Forelimb muscle (tissue), 1 donor: ENCODE measurements at regions not wholly inside any gene's neighbourhood (a gene's known extent, or its start where the extent isn't known, plus 50 kb on each side); places are given as distances from the start of the nearest gene placed in this dataset.
"Not testable (repeated sequence)": the region's sequence is repeated elsewhere in the genome, so short reads cannot be mapped to it uniquely, and the experiment has no call there.

Experiments used
- DNase-seq: peaks from one replicate; pipeline ENCODE4 v3.0.0-alpha.2; 2013; ENCODE audit warnings: low read depth

DNA sequence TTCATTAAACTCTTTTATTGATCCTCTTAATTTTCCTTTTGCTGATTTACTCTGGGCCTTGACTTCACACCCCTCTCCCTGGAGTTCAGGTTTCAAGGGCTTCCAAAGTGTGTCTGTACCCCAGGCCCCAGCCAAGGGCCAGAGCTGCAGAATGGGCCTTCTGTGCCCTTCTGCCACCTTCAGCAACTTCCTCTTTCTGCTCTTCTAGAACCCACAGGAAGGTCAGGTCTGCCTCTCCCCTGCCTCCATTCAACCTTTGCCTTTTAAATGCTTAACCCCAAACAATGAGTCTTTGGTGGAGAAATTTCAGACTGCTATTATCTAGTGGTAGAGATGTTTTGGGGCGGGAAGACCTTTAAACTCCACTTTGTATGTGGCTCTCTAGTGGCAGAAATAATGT lies 63.1 kb downstream of the TSN start:
- DNase-seq = no peak

DNA sequence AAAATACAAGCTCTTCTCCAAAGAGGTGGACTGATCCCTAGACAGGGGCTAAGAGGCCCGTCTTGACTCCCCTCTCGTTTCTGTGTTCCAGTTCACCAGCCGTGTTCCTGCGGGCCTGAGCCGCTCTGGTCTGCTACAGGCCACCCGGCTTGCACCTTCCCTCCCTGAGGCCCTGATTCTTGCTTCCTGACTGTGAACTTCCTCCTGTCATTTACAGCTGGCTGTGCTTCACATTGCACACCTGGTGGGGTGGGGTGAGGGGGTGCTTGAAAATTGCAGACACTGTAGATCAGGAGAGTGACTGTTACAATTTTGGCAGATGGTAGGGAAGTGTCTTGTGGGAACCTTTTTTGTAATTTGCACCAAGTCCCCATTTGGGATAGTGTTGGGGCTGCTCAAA lies 64.4 kb downstream of the TSN start:
- no peak for DNase-seq

DNA sequence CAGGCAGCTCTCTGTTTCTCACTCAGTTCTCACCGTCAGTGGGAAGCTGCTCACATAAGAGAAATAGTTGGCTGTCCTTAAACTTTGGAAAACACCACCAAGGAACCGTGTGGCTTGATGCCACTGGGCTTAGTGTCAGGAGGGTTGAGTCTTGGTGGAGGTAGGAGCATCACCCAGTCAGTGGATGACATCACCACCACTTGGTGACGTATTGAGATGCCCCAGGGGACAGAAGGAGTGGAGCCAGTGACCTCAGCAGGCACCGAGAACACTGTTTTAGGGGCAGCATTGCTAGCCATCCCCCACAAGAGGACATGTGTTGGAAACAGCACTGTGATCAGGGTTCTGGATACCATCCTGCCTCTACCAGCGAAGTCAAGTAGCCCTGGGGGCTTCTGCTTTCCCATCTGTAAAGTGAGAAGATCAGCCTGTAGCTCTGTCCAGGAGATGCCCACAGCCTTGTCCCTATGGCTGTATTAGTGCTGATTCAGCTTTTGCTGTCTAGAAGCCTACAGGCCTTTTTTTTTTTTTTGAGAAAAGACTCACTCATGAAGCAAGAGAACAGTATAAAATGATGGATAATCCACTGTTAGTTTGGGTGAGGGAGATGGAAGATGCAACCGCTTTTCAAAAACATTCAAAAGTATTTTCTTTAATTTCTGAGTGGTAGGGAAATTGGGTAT lies 66.2 kb downstream of the TSN start:
- DNase-seq = no peak

DNA sequence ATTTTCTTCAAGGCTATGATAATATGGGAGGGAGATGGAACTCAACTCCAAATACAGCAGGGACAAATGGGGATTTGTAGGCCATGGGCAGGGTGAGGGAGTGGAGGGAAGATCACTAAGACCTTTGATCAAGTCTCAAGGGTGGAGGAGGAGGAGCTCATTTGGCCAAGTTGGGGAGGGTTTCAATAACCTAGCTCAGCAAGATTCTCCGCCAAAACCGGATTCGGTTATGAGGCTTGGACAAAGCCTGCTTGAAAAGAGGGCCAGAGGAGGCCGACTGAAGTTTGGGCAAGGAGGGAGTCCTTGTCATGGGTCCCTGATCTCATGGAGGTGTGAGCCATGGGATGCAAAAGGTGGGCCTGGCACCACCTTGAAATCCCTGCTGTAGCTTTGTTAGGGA lies 68.8 kb downstream of the TSN start:
- no peak for DNase-seq

DNA sequence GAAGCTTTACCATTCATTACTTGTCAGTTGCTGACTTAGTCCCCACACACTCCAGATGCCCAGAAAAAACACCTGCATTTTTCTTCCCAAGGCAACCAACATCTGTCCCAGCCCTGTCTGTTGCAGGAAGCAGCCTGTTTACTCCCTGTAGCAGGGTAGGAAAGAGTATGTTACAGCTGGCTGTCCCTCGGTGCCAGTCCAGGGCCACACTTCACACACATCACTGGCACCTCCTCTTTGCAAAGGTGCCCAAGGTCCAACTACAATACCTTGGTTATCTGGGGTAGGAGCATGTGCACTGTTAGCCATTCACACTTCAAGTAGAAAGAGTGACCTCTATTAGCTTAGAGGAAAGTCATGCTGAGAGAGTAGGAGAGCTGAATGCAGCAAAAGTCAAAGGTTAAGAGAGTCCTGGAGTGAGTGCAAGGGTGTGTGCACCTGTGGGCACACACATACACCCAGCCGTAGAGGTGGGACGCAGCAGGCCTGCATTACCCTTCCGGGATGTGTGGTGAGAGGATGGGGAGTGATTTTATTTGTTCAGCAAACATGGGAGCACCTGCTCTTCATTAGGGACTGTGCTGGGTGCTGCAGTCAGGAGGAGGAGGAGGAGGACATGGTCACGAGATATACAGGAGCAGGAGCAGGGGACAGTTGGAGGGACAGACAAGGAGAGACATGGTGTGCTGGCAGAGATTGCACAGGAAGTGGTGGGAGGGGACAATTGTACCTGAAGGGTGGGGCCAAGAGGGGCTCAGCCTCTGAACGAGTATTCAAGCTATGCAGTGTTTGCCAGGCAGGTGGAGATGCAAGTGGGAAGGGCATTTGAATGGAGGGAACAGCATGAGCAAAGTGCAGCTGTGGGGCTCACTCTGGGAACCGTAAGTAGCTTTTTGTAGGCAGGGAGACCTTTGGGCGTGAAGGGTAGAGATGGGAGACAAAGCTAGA lies 69.8 kb downstream of the TSN start:
- no peak for DNase-seq

DNA sequence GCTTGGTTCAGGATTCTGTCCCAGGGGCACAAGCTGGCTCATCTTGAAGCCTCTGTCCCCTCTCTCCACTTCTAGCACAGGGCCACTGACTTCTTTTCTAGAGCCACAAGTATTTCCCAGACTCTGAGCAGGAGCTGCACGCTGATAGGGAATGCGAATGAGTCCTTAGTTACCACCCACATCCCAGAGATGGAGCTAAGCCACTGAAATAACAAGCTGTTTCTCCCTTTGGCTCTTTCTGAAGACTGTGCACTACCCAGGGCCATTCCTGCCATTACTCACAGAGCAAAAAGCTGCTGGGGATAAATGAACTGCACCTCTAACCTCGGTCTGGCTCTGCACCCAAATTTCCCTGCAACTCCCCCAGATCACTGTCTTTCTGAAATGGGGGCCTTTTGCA lies 70.6 kb downstream of the TSN start:
- DNase-seq = no peak

DNA sequence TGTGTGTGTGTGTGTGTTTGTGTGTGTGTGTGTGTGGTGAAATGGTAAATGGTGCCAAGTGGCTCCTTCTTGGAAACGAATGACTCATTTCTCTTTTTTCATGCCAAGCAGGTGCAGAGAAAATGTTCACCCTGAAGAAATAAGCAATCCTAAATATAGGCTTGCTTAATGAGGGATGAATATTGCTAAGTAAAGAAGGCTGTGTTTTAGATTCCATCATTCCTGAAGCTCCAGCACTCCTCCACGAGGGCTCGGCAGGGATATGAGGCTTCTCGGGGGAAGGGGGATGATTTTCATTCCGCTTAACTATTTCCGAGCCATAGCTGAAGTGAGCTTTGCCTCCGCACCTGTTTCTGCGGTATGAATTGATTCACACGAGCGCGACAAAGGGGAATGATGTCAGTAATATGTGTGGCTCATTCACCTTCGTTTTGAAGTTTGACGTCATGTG lies 72.9 kb downstream of the TSN start:
- DNase-seq = no peak

DNA sequence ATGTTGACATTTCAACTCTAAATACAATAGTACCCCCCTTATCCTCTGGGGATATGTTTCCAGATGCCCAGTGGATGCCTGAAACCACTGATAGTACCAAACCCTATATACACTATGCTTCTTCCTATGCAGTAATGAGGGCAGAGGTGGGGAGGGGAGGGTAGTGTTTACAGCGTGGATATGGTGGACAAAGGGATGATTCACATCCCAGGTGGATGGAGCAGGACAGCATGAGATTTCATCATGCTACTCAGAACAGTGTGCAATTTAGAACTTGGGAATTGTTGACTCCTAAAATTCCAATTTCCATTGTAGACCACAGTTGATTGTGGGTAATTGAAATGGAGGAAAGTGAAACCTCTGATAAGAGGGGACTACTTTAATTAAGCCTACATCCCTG lies 75.4 kb downstream of the TSN start:
- DNase-seq = no peak

DNA sequence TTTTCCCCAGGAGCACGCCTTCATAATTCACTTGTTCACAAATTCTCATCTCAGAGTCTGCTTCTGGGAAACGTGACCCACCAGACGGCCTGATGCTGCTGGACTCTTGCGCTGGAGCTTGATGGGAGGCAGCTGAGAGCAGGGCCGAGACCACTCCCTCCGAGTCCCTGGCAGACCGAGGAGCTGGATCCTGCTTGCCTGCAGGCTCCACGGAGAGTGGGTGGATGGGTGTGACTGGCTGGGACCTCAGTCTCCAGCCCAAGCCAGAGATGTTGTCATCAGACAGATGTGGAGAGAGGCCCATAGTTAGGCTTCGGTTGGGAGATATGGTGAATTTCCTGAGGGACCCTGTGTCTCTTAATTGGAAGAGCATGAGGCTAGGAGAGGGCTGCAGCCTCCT lies 76.4 kb downstream of the TSN start:
- DNase-seq = no peak

DNA sequence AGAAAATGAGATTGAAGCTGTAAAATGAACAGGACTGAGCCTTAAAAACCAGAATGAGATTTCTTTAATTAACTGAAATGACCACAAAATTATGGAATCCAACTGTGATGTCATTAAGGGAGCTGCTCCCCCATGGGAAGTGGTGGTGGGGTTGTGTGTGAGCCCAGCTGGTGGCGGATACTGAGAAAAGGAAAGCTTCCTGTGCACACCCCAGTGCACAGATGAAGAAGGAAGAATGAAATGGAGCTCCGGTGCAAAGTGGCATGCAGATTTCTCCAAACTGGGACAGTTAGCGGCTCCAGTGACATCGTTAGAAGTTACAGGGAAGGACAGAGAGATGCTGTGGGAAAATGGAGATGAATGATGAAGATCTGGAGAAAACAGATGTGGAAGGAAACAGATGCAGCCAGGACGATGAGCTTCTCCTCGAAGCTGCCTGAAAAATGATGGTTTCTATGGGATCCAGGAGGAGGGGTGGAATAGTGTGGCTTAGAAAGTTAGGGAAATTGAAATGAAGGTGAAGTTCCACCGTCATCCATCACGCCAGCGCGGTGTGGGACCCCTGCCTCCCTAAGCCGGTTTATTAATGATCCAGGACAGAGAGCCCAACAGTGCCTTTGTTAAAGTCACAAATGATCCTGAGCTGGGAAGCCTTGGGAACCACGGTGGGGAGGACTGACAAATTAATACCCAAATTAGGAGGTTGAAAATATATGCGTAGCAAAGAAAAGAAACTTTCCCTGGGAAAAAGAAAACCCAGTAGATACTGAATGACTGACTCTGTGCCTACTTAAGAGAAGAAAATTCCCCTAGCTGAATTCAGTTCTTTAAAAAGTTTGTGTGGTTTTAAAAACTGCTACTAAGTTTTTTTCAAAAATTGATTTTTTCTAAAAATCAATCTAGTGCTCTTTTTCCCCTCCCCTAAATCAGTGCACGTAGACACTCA lies 77.2 kb downstream of the TSN start:
- no peak for DNase-seq

DNA sequence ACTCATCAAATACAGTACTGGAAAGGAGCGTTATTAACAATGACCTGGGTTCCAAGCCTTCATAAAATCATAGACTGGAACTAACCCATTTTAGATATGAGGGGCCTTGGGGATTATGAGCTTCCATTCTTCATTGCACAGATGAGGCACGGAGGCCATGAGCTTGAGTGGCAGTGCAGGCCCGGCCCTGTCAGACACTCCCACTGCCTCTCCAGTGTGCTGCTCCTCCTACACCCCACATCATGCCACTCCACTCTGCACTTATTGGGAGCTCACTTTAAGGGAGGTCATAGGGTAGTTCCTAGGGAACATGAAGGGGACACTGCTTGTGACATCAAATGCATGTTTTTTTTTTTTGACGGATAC lies 77.9 kb downstream of the TSN start:
- no peak for DNase-seq

DNA sequence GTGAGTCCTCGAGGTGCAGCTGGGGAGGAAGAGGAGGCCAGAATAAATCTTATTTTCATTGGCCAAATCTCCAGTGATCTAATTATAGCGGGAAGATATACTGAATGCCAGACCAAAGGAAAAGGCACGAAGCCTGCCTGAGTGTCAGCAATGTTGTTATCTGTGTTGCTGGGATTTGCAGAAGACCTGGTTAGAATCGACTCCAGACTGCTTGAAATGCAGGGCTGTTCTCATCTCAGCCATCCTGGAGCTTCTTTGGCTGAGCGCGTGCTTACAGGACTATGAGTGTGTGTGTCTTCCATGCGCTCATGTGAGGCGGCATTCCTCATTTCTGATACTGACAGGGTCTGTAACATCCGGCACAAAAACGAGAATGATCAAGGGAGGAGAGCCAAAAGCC lies 81.2 kb downstream of the TSN start:
- no peak for DNase-seq

DNA sequence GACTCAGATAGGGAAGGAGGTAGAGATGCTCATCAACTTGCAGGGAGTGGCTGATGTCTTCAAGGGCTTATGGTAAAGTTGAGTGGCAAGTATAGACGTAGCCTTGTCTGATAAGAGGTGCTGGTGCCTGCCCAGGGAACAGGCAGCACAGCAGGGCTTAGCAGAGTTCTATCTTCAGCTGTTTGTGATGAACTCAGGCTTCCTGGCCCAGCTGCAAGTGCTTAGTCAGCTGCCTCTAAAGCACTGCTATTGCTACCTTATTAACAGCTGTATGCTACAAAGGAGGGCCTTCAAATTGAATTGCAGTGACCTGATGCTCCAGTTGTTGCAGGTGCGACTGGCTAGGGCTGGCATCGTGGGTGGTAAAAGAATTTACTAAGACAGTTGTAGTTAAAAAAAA lies 82.1 kb downstream of the TSN start:
- no peak for DNase-seq

DNA sequence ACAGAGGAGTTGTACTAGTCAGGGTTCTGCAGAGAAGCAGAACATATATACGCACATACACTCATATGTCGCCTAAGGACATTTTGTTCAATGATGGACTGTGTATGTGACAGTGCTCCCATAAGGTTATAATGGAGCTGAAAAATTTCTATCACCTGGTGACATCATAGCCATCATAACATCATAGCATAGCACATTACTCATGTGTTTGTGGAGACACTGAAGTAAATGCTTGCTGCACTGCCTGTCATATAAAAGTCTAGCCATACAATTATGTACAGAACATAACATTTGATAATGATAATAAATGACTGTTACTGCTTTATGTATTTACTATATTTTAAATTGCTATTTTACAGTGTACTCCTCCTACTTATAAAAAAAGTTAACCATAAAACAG lies 83.1 kb downstream of the TSN start:
- DNase-seq = no peak

DNA sequence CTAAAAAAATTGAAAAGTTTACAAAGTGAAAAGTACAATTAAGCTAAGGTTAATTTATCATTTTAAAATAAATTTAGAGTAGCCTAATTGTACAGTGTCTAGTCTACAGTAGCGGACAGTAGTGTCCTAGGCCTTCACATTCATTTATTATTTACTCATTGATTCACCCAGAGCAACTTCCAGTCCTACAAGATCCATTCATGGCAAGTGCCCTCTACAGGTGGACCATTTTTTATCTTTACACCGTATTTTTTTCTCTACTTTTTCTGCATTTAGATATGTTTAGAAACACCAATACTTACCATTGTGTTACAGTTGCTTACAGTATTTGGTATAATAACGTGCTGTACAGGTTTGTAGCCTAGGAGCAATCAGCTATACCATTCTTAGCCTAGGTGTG lies 84.1 kb downstream of the TSN start:
- DNase-seq = no peak

DNA sequence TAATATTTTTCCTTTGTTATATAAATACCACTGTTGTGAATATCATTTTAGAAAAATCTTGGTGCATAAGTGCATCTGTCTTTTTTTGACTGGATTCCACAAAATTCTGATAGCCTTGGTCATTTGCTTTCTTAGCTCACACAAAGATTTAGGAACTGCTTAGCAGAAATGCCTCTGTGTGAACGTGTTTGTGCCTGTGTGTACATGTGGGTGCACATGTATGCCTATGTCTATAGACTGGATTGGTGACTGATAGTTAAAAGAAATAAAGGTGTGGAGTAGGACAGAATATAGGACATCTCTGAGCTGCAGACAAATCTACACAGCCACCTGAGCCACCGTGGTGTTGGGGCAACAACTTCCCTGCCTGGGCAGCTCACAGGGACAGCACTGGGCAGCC lies 93.8 kb downstream of the TSN start:
- DNase-seq = no peak

DNA sequence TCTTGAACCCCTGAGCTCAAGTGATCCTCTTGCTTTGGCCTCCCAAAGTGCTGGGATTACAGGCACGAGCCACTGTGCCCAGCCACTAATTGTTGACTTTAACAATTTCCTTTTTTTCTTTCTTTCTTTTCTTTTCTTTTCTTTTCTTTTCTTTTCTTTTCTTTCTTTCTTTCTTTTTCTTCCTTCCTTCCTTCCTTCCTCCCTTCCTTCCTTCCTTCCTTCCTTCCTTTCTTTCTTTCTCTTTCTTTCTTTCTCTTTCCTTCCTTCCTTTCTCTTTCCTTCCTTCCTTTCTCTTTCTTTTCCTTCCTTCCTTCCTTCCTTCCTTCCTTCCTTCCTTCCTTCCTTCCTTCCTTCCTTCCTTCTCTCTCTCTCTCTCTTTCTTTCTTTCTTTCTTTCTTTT lies 97.7 kb downstream of the TSN start:
- DNase-seq = not testable (repeated sequence)

DNA sequence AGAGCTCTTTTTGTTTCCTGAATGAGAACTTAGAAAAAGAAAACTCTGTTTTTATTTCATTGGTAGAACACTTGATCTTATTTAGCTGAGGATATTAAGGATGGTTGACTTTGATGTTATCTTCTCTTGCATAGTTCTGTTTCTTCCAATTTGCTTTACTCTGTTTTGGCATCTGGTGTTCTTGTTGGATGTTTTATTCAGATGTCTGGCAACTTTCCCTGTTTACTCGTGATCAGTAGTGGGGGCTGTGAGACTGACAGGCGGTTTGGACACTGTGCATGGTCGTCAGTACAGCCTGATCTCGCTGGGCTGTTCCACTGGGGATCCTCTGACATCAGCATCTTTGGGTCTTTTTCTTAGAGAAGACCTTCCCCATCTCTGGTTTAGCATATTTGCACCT lies 100.1 kb downstream of the TSN start:
- DNase-seq = no peak

DNA sequence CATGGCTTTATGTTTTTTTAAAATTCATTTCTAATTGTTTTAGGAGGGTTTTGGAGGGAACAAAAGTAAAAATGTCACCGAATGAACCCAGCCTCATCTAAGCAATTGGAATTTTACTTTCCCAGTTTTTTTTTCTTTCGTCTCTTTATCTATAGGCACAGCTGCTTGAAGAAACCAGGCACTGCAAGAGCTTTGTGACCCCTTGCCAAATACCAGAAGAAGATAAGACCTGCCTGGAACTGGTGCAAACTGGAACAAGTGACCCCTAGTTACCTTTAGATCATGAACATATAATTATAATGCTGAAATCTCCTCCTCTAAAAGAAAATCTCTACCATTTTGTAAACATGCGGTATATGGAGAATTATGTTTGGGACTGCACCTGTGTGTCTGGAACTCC lies 100.9 kb downstream of the TSN start:
- DNase-seq = no peak

DNA sequence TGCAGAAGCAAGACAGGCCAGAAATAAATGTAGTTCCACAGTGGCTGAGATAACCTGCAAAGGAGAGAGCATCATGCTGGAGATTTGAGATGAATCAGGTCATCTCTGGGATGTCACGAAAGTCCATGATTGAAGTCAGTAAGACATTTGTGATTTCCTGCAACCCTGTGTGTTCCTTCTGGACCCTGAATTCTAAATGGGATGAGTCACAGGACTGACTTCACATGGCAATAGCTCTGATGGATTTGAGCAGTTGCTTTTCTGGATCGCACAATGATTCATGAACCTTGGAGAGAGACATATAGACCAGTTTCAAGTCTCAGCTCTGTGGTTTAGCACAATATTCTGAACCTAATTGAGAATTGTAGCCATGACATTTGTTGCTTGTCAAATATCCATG lies 102.9 kb downstream of the TSN start:
- no peak for DNase-seq

DNA sequence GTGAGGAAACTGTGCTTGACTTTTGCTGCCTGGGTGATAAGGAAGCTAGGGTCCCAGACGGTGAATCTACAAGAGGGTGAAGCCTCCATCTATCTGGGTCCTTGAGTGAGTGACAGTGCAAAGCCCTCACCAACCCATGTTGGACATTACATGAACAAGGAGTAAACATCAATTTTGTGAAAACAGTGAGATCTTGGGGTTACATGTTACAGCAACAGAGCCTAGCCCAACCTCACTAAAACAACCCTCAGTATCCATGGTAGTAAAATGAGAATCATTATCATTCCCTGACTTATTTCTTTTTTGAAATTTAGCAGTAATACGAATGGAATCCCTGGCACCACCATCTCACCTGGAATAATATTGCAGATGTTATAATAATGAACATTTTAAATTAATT lies 103.4 kb downstream of the TSN start:
- DNase-seq = no peak

DNA sequence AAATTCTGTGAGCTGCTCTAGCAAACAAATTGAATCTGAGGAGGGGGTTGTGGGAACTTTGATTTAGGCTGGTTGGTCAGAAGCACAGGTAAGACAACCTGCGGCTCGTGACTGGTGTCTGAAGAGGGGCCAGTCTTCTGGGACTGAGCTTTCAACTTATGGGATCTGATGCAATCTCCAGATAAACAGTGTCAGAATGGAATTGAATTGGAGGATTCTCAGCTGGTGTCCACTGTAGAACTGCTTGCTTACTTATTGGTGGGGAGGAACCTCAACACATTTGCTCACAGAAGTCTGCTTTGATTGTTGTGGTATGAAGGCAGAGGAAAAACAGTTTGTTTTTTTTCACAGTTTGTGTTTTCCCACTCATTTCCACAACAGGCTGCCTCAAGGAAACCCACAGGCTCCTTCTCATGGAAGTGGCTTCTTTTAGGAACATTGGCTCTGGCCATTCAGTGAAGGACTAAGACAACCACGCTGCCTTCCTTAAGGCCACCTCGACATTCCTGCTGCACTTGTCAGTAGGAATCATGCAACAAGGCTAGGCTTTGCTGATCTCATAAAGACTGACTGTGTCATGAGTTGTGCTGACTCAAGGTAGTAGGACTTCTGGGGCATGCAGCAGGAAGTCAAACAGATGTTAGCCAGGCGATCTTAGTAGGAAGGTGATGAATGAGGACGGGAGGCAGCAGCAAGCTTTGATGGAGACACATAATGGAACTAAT lies 104.7 kb downstream of the TSN start:
- DNase-seq = no peak
